HepG2 (cell line): ENCODE measurements at regions not wholly inside any gene's neighbourhood (a gene's known extent, or its start where the extent isn't known, plus 50 kb on each side); places are given as distances from the start of the nearest gene placed in this dataset.
"Not testable (repeated sequence)": the region's sequence is repeated elsewhere in the genome, so short reads cannot be mapped to it uniquely, and the experiment has no call there.

Source experiments
- ATAC-seq: fragments of 200-7000 bp; cut with Tn5 transposase; 3 replicates; pipeline ENCODE4 v1.9.1; 2020; ENCODE audit warnings: mild to moderate bottlenecking, moderate library complexity
- BruUV-seq: library from RNA; stranded (reverse); fragments of 400-500 nt; replicated peaks from 2 replicates; lab custom pipeline; 2021; lab: Mats Ljungman, UMichigan
- CTCF ChIA-PET: fragments of 300-600 bp; formaldehyde crosslinking; extraction: SDS; loops from one replicate; lab custom pipeline; 2021; ENCODE audit warnings: low total read pairs, inconsistent platforms, low intra/inter-chr PET ratio; lab: Yijun Ruan, JAX
- POLR2A ChIA-PET: fragments of 350-600 bp; sonication (Branson Sonifier 250); formaldehyde crosslinking; loops from one replicate; lab custom pipeline; 2020; ENCODE audit warnings: antibody characterized with exemption, inconsistent platforms; lab: Yijun Ruan, JAX
- DNase-seq: peaks from one replicate; pipeline ENCODE4 v3.0.0-alpha.2; 2015; ENCODE audit warnings: low spot score
- FAIRE-seq: peaks from 3 replicates; lab custom pipeline; 2011; peaks lifted over from hg19 to GRCh38; lab: Jason Lieb, UNC
- H2AFZ ChIP-seq: one replicate; pipeline ENCODE4 v1.6.1; 2011; ENCODE audit warnings: low read length, inconsistent platforms
- H3K27ac ChIP-seq: fragments of 300-600 bp; 3 replicates; pipeline ENCODE4 v1.8.0; 2011; ENCODE audit warnings: mixed run types, mild to moderate bottlenecking, mixed read lengths, low read length, inconsistent platforms; ENCODE audit not compliant: insufficient read depth; ENCODE audit errors: extremely low read length
- H3K27me3 ChIP-seq, 2 experiments: fragments of 200-600 bp in 1 of 2; 2 replicates in 1 of 2; 3 replicates in 1 of 2; pipeline versions ENCODE4 v1.6.0 to v1.8.0; 2011; ENCODE audit warnings: low read length in 2 of 2, mild to moderate bottlenecking in 2 of 2, moderate library complexity in 2 of 2, inconsistent platforms in 1 of 2; ENCODE audit not compliant: insufficient read depth in 2 of 2, control insufficient read depth in 1 of 2
- H3K36me3 ChIP-seq, 2 experiments: fragments of 200-600 bp in 1 of 2; replicated peaks in 1 of 2; 2 replicates in 1 of 2; 3 replicates in 1 of 2; pipeline versions ENCODE4 v1.5.1 to v1.8.0; 2011; ENCODE audit warnings: low read length in 2 of 2, inconsistent platforms in 1 of 2; ENCODE audit not compliant: insufficient read depth in 2 of 2, control insufficient read depth in 1 of 2
- H3K4me1 ChIP-seq: 2 replicates; pipeline ENCODE4 v1.5.1; 2012; ENCODE audit warnings: low read length, inconsistent platforms; ENCODE audit not compliant: insufficient read depth
- H3K4me2 ChIP-seq: 2 replicates; pipeline ENCODE4 v1.6.0; 2011; ENCODE audit warnings: low read depth, low read length, inconsistent platforms
- H3K4me3 ChIP-seq, 3 experiments: fragments of 200-600 bp in 1 of 3; sonication (generic), shearing (Covaris generic) in 1 of 3; replicated peaks in 1 of 3; 2 replicates each; pipeline ENCODE4 v1.5.1; 2011 to 2016; ENCODE audit warnings: low read length in 3 of 3, inconsistent platforms in 2 of 3, low read depth in 2 of 3, mild to moderate bottlenecking in 2 of 3, control low read depth in 1 of 3, mixed read lengths in 1 of 3; ENCODE audit not compliant: insufficient read depth in 1 of 3
- H3K79me2 ChIP-seq: one replicate; pipeline ENCODE4 v1.6.1; 2011; ENCODE audit warnings: low read length, inconsistent platforms; ENCODE audit not compliant: insufficient read depth
- H3K9ac ChIP-seq: 2 replicates; pipeline ENCODE4 v1.6.0; 2011; ENCODE audit warnings: mild to moderate bottlenecking, low read depth, low read length, inconsistent platforms; ENCODE audit not compliant: insufficient read depth
- H3K9me3 ChIP-seq: 2 replicates; pipeline ENCODE4 v1.5.1; 2012; ENCODE audit warnings: mild to moderate bottlenecking, low read length
- H4K20me1 ChIP-seq: 2 replicates; pipeline ENCODE4 v1.6.0; 2011; ENCODE audit warnings: inconsistent platforms, mild to moderate bottlenecking, low read length, moderate library complexity; ENCODE audit not compliant: insufficient read depth
- WGBS: methylation state at CpG from one replicate; pipeline ENCODE4 v1.1.6; 2017; ENCODE audit warnings: low lambda C conversion rate; 5-methylcytosine and 5-hydroxymethylcytosine counted together
- in situ Hi-C: cut with HindIII; loops from 2 replicates; pipeline ENCODE4 v1.10.0; 2017; ENCODE audit warnings: low pct_unique_long_range_greater_than_20kb; ENCODE audit not compliant: extremely low pct_ligation_motif_present
- intact Hi-C: fragments of 100-400 bp; cut with micrococcal nuclease; formaldehyde crosslinking; loops from one replicate; pipeline ENCODE4 v1.10.0; 2022; ENCODE audit not compliant: unreplicated experiment

- H3K36me3 ChIP-seq, ATAC-seq, DNase-seq, intact Hi-C loops, H3K4me1 ChIP-seq, H3K27me3 ChIP-seq, H3K9ac ChIP-seq, FAIRE-seq, H3K79me2 ChIP-seq, CTCF ChIA-PET, H3K9me3 ChIP-seq, H2AFZ ChIP-seq, H3K4me3 ChIP-seq, BruUV-seq, H3K4me2 ChIP-seq, POLR2A ChIA-PET, H4K20me1 ChIP-seq, in situ Hi-C loops, H3K27ac ChIP-seq: not testable (repeated sequence)
- WGBS: no CpG with 5 or more reads among the region's 20 CpGs
Observed at GRCh38 chr9:40768646-40769198, 359.8 kb downstream of the FOXD4L6 start.

GRCh38 chr9:40768178-40768577 is 360.3 kb downstream of the FOXD4L6 start:
- H4K20me1 ChIP-seq, FAIRE-seq, H3K9ac ChIP-seq, H3K27ac ChIP-seq, H3K4me1 ChIP-seq, intact Hi-C loops, H3K4me3 ChIP-seq, in situ Hi-C loops, H3K36me3 ChIP-seq, H3K4me2 ChIP-seq, H3K9me3 ChIP-seq, POLR2A ChIA-PET, DNase-seq, CTCF ChIA-PET, BruUV-seq, H3K27me3 ChIP-seq, H3K79me2 ChIP-seq, H2AFZ ChIP-seq, ATAC-seq: not testable (repeated sequence)
- WGBS: no CpG with 5 or more reads among the region's 25 CpGs

- BruUV-seq, H3K4me2 ChIP-seq, H2AFZ ChIP-seq, in situ Hi-C loops, H3K27me3 ChIP-seq, H3K4me1 ChIP-seq, intact Hi-C loops, CTCF ChIA-PET, H3K79me2 ChIP-seq, ATAC-seq, H3K9ac ChIP-seq, H3K4me3 ChIP-seq, POLR2A ChIA-PET, H3K27ac ChIP-seq, FAIRE-seq, H3K9me3 ChIP-seq, H3K36me3 ChIP-seq, H4K20me1 ChIP-seq, DNase-seq: not testable (repeated sequence)
- 0% methylated on average over 1 of the region's 2 CpGs for WGBS
Observed at GRCh38 chr9:40754957-40755356, 373.5 kb downstream of the FOXD4L6 start.

GRCh38 chr9:40753288-40753687 is 375.2 kb downstream of the FOXD4L6 start:
- H3K9ac ChIP-seq, CTCF ChIA-PET, H3K4me1 ChIP-seq, POLR2A ChIA-PET, H3K79me2 ChIP-seq, H3K4me3 ChIP-seq, in situ Hi-C loops, H3K27ac ChIP-seq, H3K4me2 ChIP-seq, intact Hi-C loops, BruUV-seq, H3K27me3 ChIP-seq, ATAC-seq, H2AFZ ChIP-seq, FAIRE-seq, H4K20me1 ChIP-seq, H3K9me3 ChIP-seq, H3K36me3 ChIP-seq, DNase-seq: not testable (repeated sequence)
- WGBS: 3% methylated on average over 3 of the region's 3 CpGs
